Caco-2 (cell line): ENCODE measurements at regions not wholly inside any gene's neighbourhood (a gene's known extent, or its start where the extent isn't known, plus 50 kb on each side); places are given as distances from the start of the nearest gene placed in this dataset.

Experiments used
- BruUV-seq: library from RNA; stranded (reverse); fragments of 400-500 nt; replicated peaks from 2 replicates; lab custom pipeline; 2021; lab: Mats Ljungman, UMichigan
- CTCF ChIA-PET: fragments of 300-600 bp; sonication (Branson Sonifier 250); formaldehyde crosslinking; loops from one replicate; lab custom pipeline; 2022; ENCODE audit warnings: antibody characterized with exemption; lab: Charles Lee
- POLR2A ChIA-PET: fragments of 300-600 bp; sonication (Branson Sonifier 250); formaldehyde crosslinking; loops from one replicate; lab custom pipeline; 2022; ENCODE audit warnings: antibody characterized with exemption; lab: Charles Lee
- DNase-seq, 2 experiments: peaks; one replicate each; pipeline versions ENCODE4 v3.0.0 to v3.0.0-alpha.2; 2020 to 2022
- H3K27me3 ChIP-seq: replicated peaks from 2 replicates; pipeline ENCODE4 v1.6.0; 2011; ENCODE audit warnings: low read length; ENCODE audit not compliant: control insufficient read depth, insufficient read depth
- H3K36me3 ChIP-seq: 2 replicates; pipeline ENCODE4 v1.5.1; 2011; ENCODE audit warnings: low read length; ENCODE audit not compliant: control insufficient read depth, insufficient read depth
- H3K4me1 ChIP-seq: fragments of 250-450 bp; sonication (Bioruptor Pico); 2 replicates; pipeline ENCODE4 v1.5.1; 2020; ENCODE audit warnings: mild to moderate bottlenecking
- H3K4me3 ChIP-seq: 2 replicates; pipeline ENCODE4 v1.5.1; 2011; ENCODE audit warnings: low read depth, mild to moderate bottlenecking, control low read depth, low read length
- H3K9me3 ChIP-seq: fragments of 250-450 bp; sonication (Bioruptor Pico); 2 replicates; pipeline ENCODE4 v1.5.1; 2020; ENCODE audit warnings: mild to moderate bottlenecking, moderate library complexity
- H3K27ac Mint-ChIP-seq: one replicate; pipeline ENCODE4 v1.8.0; 2022; ENCODE audit warnings: mixed read lengths; ENCODE audit not compliant: unreplicated experiment
- H3K27me3 Mint-ChIP-seq: one replicate; pipeline ENCODE4 v1.8.0; 2022; ENCODE audit warnings: mixed read lengths; ENCODE audit not compliant: insufficient read depth, unreplicated experiment
- H3K36me3 Mint-ChIP-seq: one replicate; pipeline ENCODE4 v1.8.0; 2022; ENCODE audit warnings: mild to moderate bottlenecking, mixed read lengths; ENCODE audit not compliant: insufficient read depth, unreplicated experiment
- H3K4me1 Mint-ChIP-seq: one replicate; pipeline ENCODE4 v1.8.0; 2022; ENCODE audit warnings: low read depth, mixed read lengths; ENCODE audit not compliant: unreplicated experiment
- H3K4me3 Mint-ChIP-seq: one replicate; pipeline ENCODE4 v1.8.0; 2022; ENCODE audit warnings: mild to moderate bottlenecking, moderate library complexity, mixed read lengths; ENCODE audit not compliant: unreplicated experiment
- H3K9me3 Mint-ChIP-seq: one replicate; pipeline ENCODE4 v1.8.0; 2022; ENCODE audit warnings: mixed read lengths; ENCODE audit not compliant: unreplicated experiment
- intact Hi-C: fragments of 100-400 bp; cut with micrococcal nuclease; formaldehyde crosslinking; loops from one replicate; pipeline ENCODE4 v1.10.0; 2022; ENCODE audit not compliant: unreplicated experiment
- TF ChIP-seq, protein P1 (sequence below), 2 experiments: fragments of 200-600 bp in 1 of 2; IDR thresholded peaks; 1 replicate in 1 of 2; 2 replicates in 1 of 2; pipeline versions ENCODE4 v1.5.1 to v1.8.0; 2011 to 2022; ENCODE audit warnings: antibody characterized with exemption in 1 of 2, control low read depth in 1 of 2, inconsistent platforms in 1 of 2, low read depth in 1 of 2, low read length in 1 of 2, mild to moderate bottlenecking in 1 of 2, moderate library complexity in 1 of 2; ENCODE audit not compliant: insufficient read depth in 1 of 2, severe bottlenecking in 1 of 2, unreplicated experiment in 1 of 2

DNA sequence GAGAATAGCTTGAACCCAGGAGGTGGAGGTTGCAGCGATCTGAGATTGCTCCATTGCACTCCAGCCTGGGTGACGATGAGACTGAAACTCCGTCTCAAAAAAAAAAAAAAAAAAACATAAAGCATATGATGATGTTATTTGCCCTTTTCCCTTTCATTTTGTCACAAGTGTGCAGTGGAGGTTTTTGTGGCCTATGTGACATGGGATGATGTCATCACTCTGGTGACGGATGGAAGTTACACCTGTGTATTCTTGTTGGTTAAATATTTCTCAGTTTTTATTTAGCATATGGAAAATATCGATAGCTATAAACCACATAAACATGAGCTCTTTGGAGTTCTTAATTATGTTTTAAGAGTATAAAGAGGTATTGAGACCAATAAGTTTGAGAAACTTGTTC, 71.8 kb upstream of the EMX2 start:
- POLR2A ChIA-PET: no interaction called here
- BruUV-seq: no TSS peak
- H3K36me3 Mint-ChIP-seq: no peaks in the 10 kb centered on the region
- peaks cover 5% of the 10 kb centered on the region for H3K27me3 Mint-ChIP-seq
- peaks cover 7% of the 10 kb centered on the region for H3K4me1 Mint-ChIP-seq
- no peaks in the 10 kb centered on the region; the same call in 1 of the 2 replicates for H3K27me3 ChIP-seq
- H3K4me3 Mint-ChIP-seq: no peak overlapping the region
- intact Hi-C loops: no loop called here
- no peaks in the 10 kb centered on the region for H3K9me3 ChIP-seq
- no peak overlapping the region for H3K4me3 ChIP-seq
- H3K27ac Mint-ChIP-seq: no peak overlapping the region
- CTCF ChIA-PET: no interaction called here
- no peak for DNase-seq
- TF ChIP-seq, protein P1, sequence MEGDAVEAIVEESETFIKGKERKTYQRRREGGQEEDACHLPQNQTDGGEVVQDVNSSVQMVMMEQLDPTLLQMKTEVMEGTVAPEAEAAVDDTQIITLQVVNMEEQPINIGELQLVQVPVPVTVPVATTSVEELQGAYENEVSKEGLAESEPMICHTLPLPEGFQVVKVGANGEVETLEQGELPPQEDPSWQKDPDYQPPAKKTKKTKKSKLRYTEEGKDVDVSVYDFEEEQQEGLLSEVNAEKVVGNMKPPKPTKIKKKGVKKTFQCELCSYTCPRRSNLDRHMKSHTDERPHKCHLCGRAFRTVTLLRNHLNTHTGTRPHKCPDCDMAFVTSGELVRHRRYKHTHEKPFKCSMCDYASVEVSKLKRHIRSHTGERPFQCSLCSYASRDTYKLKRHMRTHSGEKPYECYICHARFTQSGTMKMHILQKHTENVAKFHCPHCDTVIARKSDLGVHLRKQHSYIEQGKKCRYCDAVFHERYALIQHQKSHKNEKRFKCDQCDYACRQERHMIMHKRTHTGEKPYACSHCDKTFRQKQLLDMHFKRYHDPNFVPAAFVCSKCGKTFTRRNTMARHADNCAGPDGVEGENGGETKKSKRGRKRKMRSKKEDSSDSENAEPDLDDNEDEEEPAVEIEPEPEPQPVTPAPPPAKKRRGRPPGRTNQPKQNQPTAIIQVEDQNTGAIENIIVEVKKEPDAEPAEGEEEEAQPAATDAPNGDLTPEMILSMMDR (IDR thresholded peaks at IDR 0.05; ENCODE audit: insufficient read depth in 1 of 2, low read depth in 1 of 2, low read length in 1 of 2, severe bottlenecking in 1 of 2, unreplicated experiment in 1 of 2): no peak
- no peaks in the 10 kb centered on the region for H3K9me3 Mint-ChIP-seq
- no peaks in the 10 kb centered on the region for H3K4me1 ChIP-seq
- H3K36me3 ChIP-seq: no peaks in the 10 kb centered on the region

DNA sequence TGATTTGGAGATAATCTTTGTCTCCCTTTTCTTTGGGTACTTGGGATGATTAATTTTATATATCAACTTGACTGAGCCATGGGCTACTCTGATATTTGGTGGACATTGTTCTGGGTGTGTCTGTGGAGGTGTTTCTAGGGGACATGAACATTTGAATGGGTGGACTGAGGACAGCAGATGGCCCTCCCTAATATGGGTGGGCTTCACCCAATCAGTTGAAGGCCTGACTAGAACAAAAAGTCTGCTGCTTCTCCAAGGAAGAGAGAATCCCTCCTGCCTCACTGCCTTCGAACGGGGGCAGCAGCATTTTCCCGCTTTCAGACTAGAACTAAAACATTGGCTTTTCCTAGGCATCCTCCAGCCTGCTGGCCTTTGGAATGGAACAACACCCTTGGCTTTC, 73.9 kb upstream of the EMX2 start:
- POLR2A ChIA-PET: no interaction called here
- BruUV-seq: no TSS peak
- intact Hi-C loops: no loop called here

DNA sequence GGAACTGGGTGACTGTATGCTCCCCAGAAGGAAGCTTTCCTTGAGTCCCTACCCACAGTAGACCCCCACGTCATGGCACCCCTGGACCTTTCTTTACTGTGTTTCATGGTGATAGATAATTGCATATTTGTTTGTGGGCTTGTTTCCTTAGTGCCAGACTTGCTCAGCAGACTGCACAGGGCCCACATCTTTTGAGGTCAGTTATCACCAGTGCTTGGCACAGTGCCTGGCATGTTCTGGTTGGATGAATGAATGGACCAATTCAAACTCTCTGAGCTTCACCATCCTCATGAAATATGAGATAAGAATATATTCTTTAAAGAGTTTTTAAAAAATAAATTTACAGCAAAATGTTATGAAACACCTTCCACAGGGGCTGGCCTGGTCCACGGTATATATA, 78.4 kb upstream of the EMX2 start:
- no peaks in the 10 kb centered on the region for H3K9me3 Mint-ChIP-seq
- Histone ChIP-seq H3K4me3 (no peak overlapping the region), H3K27me3 (no peaks in the 10 kb centered on the region), H3K36me3 (no peaks in the 10 kb centered on the region), H3K4me1 (peaks cover 10% of the 10 kb centered on the region), H3K9me3 (peaks cover 7% of the 10 kb centered on the region; the same call in 1 of the 2 replicates)
- ChIA-PET POLR2A (no interaction called here), CTCF (no interaction called here)
- H3K27me3 Mint-ChIP-seq: no peaks in the 10 kb centered on the region
- no peak overlapping the region for H3K27ac Mint-ChIP-seq
- H3K4me1 Mint-ChIP-seq: no peaks in the 10 kb centered on the region
- TF ChIP-seq, protein P1 (IDR thresholded peaks at IDR 0.05; ENCODE audit: insufficient read depth in 1 of 2, low read depth in 1 of 2, low read length in 1 of 2, severe bottlenecking in 1 of 2, unreplicated experiment in 1 of 2): no peak
- intact Hi-C loops: no loop called here
- no peaks in the 10 kb centered on the region for H3K36me3 Mint-ChIP-seq
- H3K4me3 Mint-ChIP-seq: no peak overlapping the region
- BruUV-seq: no TSS peak
- DNase-seq: no peak

More for the DNA sequence above, 73.9 kb upstream of the EMX2 start:
- DNase-seq: no peak
- H3K9me3 Mint-ChIP-seq: no peaks in the 10 kb centered on the region
- no peaks in the 10 kb centered on the region for H3K36me3 Mint-ChIP-seq
- no peak overlapping the region for H3K27ac Mint-ChIP-seq
- Histone ChIP-seq H3K36me3 (no peaks in the 10 kb centered on the region), H3K9me3 (no peaks in the 10 kb centered on the region), H3K4me1 (no peaks in the 10 kb centered on the region), H3K4me3 (no peak overlapping the region), H3K27me3 (no peaks in the 10 kb centered on the region; the same call in 1 of the 2 replicates)
- H3K4me1 Mint-ChIP-seq: peaks cover 7% of the 10 kb centered on the region
- H3K4me3 Mint-ChIP-seq: no peak overlapping the region
- H3K27me3 Mint-ChIP-seq: peaks cover 5% of the 10 kb centered on the region
- CTCF ChIA-PET: no interaction called here
- TF ChIP-seq, protein P1 (IDR thresholded peaks at IDR 0.05; ENCODE audit: insufficient read depth in 1 of 2, low read depth in 1 of 2, low read length in 1 of 2, severe bottlenecking in 1 of 2, unreplicated experiment in 1 of 2): no peak
